Femur (tissue), 1 donor: ENCODE measurements at regions not wholly inside any gene's neighbourhood (a gene's known extent, or its start where the extent isn't known, plus 50 kb on each side); places are given as distances from the start of the nearest gene placed in this dataset.
"Not testable (repeated sequence)": the region's sequence is repeated elsewhere in the genome, so short reads cannot be mapped to it uniquely, and the experiment has no call there.

Source experiments
- DNase-seq: peaks from one replicate; pipeline ENCODE4 v3.0.0-alpha.2; 2017

- no peak for DNase-seq
These were observed 440.8 kb upstream of the ZP4 start for GRCh38 chr1:238331557-238331956.

GRCh38 chr1:238329671-238330070 lies 438.9 kb upstream of the ZP4 start:
- DNase-seq = no peak

- DNase-seq = not testable (repeated sequence)
These were observed 436.3 kb upstream of the ZP4 start for GRCh38 chr1:238327033-238327432.

GRCh38 chr1:238326479-238326878 lies 435.8 kb upstream of the ZP4 start:
- DNase-seq = not testable (repeated sequence)

- DNase-seq = no peak
These were observed 433.6 kb upstream of the ZP4 start for GRCh38 chr1:238324211-238324864.

GRCh38 chr1:238323490-238323889 lies 432.8 kb upstream of the ZP4 start:
- DNase-seq = no peak

GRCh38 chr1:238319957-238320356 lies 429.2 kb upstream of the ZP4 start:
- no peak for DNase-seq

- no peak for DNase-seq
These were observed 427.8 kb upstream of the ZP4 start for GRCh38 chr1:238318294-238319110.

- DNase-seq = no peak
These were observed 422.2 kb upstream of the ZP4 start for GRCh38 chr1:238312969-238313368.

GRCh38 chr1:238306411-238306810 lies 415.7 kb upstream of the ZP4 start:
- DNase-seq = no peak

GRCh38 chr1:238302646-238303045 lies 411.9 kb upstream of the ZP4 start:
- DNase-seq = no peak

- no peak for DNase-seq
These were observed 405.6 kb upstream of the ZP4 start for GRCh38 chr1:238296371-238296770.

- DNase-seq = no peak
These were observed 402.4 kb upstream of the ZP4 start for GRCh38 chr1:238293075-238293474.

GRCh38 chr1:238281418-238281817 lies 390.7 kb upstream of the ZP4 start:
- no peak for DNase-seq

- no peak for DNase-seq
These were observed 389.1 kb upstream of the ZP4 start for GRCh38 chr1:238279694-238280380.

- no peak for DNase-seq
These were observed 381.4 kb upstream of the ZP4 start for GRCh38 chr1:238272145-238272544.

GRCh38 chr1:238265866-238266265 lies 375.1 kb upstream of the ZP4 start:
- no peak for DNase-seq

- no peak for DNase-seq
These were observed 374.2 kb upstream of the ZP4 start for GRCh38 chr1:238264951-238265350.

GRCh38 chr1:238258510-238258909 lies 367.8 kb upstream of the ZP4 start:
- no peak for DNase-seq

GRCh38 chr1:238257018-238257621 lies 366.4 kb upstream of the ZP4 start:
- no peak for DNase-seq

- DNase-seq = no peak
These were observed 364.2 kb upstream of the ZP4 start for GRCh38 chr1:238254935-238255334.

- DNase-seq = peak; percentile 37
These were observed 361.5 kb upstream of the ZP4 start for GRCh38 chr1:238252033-238252802.

GRCh38 chr1:238248356-238248755 lies 357.6 kb upstream of the ZP4 start:
- no peak for DNase-seq
